HG03095 (cell line): ENCODE measurements at regions not wholly inside any gene's neighbourhood (a gene's known extent, or its start where the extent isn't known, plus 50 kb on each side); places are given as distances from the start of the nearest gene placed in this dataset.

Experiments used
- ATAC-seq: cut with Tn5 transposase; IDR thresholded peaks from one replicate; pipeline ENCODE4 v1.9.1; 2021; ENCODE audit warnings: moderate library complexity; ENCODE audit not compliant: unreplicated experiment

DNA sequence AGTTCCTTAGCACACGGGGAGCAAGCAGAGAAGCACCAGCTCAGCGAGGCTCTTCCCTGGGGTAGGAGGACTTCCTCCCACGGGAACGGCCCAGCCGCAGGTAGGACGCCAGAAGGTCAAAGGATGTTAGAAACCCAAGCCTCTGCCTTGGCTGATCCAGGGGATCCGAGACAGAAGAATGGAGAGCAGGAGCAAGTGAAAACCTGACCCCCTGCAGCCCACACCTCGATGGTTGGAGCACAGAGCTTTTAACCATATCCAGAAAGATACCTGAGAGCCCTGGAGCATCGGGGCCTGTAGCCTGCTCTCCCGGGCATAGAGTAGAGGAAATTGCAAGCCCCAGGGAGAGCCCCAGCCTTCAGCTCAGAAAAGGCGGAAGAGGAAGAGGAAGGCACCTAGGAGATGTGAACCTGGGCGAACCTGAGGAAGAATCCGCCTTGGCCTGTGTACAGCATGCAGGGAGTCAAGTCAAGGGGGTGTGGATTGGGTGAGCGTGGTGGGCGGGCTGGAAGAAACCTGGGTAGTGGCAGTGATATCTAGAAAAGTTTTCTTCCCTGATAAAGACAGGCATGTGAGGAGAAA lies 76.3 kb downstream of the PSMG1 start:
- ATAC-seq = no peak

DNA sequence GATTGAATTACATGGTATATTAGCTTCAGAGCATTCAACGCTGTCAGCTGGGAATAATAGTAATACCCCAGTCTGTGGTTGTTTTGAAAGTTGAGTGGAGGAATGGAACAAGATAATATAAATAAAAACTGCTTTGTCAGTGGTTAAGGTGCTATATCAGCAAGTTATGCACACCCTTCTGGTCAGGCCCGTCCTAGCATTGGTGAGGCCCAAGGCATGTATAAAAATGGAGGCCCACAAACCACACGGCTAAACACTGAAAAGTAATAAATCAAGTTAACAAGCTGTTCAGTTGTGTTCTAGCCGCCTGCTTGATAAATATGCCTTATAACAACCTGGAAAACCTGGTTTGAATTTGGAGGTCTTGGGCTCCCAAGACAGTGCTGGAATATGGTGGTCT lies 77.4 kb downstream of the PSMG1 start:
- ATAC-seq = no peak

DNA sequence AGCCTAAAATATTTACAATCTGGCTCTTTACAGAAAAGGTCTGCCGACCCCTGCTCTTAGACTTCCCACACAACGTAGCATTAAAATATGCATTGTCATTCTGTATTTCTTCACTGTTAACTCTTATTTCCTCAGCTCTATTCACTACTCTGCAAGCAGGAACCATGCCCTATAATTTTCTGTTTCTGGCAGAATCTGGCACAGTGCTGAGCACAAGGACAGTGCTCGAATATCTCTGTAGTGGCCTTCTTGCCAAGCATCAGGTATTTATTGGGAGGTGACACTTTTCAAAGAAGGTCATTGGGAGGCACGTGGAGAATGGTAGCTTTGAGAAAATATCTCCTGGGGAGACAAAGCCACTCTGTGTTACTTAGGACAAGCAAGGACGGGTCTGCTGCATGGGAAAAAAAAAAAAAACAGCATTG lies 77.9 kb downstream of the PSMG1 start:
- no peak for ATAC-seq

DNA sequence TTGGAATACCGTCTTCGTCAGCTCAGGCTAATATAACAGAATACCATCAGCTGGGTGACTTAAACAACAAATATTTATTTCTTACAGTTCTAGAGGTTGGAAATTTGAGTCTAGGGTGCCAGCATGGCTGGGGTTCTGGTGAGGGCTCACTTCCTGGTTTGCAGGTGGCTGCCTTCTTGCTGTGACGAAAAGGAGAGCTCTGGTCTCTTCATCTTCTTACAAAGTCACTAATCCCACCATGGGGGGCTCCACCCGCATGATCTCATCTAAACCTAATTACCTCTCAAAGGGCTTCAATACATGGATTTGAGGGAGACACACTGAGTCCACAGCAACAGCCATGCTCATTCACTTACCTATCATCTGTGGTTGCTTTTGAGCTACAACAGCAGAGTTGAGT lies 78.3 kb downstream of the PSMG1 start:
- no peak for ATAC-seq

DNA sequence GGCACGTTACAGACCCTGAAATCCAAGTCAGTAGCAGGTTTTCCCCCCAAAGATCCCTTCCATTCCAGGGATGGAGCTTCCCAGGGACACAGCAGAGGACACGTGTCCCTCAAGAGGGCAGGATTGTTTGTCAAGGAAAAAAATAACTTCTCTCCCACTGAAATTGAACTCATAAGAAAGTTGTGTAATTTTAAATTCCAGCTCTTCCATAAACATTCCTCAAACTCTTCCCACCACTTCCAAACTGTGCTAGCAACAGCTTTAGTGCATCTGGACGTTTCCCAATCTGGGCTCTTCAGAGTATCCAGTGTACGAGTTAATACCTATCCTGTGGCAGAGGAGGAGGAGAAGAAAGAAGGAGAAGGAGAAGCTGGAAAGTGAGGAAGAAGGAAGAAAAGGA lies 79.6 kb downstream of the PSMG1 start:
- ATAC-seq = no peak

DNA sequence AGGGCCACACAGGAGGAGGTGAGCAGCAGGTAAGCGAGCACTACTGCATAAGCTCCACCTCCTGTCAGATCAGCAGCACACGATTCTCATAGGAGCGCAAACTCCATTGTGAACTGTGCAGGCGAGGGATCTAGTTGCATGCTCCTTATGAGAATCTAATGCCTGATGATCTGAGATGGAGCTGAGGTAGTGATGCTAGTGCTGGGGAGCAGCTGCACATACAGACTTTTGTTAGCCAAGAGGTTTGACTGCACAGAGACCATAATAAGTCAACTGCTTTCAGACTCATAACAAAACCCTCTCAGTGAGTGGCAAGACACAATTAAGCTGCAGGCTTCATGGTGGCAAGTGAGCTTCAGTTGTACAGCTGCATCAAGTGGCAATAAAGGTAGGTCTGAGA lies 83.4 kb downstream of the PSMG1 start:
- no peak for ATAC-seq

DNA sequence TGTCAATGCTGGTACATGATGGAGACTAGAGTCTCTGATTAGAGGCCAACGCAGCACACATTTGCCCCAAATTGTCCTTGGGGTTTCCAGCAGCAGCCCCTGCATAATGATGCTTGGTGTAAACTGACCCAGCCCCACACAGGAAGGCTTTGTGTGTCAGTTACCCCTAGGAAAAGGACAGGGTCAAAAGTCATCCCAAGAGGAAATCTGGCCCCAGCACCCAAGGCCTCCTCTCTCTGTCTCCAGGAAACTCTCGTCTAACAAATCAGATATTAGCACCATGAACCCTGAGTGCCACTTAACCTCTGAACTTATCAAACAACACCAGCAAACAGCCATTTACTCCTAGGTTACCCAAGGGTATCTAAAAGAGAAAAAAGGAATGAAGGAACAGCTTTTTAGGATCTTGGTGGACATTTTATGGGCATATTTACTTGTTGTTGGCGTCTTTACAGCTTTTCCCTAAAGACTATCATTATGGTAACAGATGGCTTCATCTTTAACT lies 84.5 kb downstream of the PSMG1 start:
- ATAC-seq = no peak

DNA sequence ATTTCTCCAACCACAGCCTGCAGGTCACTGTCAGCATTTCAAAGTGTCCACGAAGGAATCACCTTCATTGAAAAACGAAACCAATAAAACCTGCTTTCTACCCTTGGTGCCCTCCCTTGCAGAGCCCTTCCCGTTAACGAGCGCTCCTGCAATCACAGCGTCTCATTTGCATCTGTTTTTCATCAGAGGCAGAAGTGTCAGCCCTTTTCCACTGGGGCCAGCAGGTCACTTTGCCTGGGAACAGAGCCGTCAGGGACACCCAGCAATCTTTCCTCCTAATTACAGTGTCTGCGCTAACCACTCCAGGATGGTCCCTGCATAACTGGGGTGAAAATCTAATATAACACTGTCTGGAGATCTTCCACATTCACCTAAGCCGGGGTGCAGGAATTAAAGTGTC lies 85.3 kb downstream of the PSMG1 start:
- ATAC-seq = no peak

DNA sequence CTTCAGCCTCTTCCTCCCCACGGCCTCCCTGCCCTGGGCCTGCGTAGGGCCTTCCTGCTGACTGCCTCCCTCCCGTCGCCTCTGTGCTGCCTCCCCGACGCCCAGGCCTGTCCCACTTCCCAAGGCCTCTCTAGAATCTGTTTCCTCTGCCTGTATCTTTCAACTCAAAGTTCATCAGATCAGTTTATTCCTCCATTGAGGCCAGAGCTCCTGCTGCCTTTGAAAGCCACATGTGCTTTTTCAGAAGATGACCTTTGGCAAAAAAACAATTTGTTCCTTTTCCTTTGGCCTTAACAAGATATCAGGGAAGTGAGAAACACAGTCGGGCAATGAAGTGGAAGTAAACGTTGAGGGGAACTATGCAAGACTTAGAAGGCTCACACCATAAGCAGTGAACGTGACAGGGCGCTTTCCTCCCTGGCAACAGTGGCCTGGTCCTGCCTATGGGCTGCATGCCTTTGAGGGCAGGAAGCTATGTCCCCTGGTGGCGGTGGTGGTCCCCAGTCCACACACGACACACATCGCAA lies 85.9 kb downstream of the PSMG1 start:
- ATAC-seq = no peak

DNA sequence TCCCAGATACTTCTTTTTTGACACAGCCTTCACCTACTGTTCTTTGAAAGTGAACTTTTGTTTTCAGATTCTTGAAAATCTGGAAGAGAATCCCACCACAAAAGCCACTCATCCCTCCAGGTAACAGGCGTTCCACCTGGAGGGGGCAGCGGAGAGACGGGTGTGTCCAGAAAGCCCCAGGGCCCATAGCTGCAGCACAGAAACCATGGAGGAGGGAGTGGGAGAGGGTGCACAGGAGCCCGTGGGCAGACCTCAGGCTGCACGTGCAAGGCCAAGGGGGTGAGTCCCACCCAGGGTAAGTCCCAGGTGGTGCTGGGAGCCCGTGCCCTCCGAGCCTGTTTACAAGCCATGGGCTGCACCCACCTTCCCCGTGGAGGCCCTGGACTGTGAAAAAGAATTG lies 86.5 kb downstream of the PSMG1 start:
- no peak for ATAC-seq

DNA sequence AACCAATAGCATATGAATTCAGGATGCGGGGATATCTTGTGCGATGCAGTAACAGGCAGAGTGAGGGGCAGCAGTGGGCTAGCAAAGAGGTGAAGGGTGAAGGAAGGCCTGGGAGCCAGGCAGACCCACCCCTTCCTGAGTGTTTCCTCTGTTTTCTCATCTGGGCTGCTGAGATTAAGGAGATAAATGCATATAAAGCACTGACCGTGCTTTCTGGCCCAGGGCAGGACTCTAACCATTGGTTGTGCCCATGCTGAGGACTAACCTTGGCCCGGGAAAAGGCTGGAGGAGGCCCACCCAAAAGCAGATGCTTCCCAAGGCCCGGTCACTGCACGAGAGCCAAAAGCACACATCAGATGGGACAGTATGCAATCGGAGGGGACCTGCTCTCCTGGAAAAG lies 87.6 kb downstream of the PSMG1 start:
- no peak for ATAC-seq

DNA sequence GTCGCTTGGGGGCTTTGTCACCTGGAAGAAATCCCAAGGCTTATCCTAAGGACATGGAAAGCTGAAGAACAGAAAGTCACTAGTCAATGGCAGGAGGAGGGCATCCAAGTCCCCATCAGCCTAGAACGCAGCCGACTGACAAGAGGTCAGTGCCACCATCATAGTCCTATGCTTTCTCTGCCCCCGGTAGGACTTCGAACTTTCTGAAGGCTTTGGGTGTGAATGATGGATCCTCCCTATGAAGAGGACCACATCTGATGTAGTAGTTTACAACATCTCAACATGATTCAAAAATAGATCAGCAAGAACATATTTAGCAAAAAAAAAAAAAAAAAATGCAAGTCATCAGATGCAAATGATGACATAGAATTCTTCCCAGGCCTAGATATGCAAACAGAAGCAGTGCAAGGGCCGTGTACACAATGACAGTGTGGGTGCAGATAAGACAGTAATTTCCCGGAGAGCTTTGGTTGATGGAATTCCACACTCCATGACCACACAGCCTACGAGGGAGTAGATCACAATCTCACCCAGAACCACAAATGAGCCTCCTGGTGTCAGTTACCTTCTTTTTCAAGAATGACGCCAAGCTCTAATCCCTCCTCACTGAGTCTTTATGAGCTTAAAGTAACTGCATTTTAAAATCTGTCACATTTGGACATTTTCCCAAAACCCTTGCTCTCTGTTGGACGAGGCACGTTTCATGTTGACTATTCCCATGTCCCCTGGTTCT lies 88.2 kb downstream of the PSMG1 start:
- no peak for ATAC-seq

DNA sequence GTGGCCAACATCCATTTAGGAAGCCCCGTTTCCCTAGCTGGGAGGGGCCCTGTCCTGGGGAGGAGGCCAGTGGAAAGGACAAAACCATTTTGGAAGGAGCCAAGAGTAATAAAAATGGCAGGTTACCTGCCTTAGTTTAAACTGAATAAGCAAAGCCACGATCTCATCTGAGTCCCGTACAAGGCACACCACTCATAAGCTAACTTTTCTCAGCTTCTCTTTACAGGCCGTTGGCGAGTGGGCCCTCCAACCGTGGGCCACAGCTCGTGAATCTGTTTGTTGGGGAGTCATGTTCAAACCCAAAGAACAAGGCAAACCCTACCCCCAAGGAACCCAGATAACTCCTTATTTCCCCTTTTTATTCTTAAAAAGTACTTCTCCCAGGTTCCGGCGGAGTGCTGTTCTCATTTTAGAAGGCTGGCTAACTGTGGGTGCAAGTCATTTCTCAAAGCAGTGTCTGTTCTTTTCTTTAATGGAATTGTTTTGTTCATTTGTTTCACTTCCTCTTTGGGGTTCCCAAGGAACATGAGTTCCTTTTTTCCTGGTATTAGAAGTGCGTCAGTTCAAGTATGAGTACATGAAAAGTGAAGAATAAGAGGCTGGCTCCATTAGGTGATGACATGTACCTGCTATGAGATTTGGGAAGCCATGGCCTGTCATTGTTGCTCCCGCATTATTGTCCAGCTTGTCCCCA lies 89.0 kb downstream of the PSMG1 start:
- no peak for ATAC-seq

DNA sequence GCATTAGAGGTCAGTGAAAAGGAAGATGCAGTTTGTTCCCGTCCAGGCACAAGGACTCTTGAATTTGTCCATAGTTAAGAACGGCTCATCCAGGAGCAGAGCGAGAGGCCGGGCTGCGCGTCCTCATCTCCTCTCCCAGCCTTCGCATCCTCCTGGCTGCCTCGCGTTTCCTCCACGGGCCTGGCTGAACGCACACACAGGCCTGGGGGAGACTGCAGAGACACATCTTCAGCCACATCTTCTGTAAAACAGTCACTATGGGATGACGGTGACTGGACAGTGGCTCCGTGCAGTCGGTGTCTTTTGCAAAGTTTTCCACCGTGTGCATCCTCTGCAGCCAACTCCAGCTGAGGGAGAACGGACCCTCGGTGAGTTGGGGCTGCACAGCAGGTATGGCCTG lies 89.7 kb downstream of the PSMG1 start:
- ATAC-seq = no peak

DNA sequence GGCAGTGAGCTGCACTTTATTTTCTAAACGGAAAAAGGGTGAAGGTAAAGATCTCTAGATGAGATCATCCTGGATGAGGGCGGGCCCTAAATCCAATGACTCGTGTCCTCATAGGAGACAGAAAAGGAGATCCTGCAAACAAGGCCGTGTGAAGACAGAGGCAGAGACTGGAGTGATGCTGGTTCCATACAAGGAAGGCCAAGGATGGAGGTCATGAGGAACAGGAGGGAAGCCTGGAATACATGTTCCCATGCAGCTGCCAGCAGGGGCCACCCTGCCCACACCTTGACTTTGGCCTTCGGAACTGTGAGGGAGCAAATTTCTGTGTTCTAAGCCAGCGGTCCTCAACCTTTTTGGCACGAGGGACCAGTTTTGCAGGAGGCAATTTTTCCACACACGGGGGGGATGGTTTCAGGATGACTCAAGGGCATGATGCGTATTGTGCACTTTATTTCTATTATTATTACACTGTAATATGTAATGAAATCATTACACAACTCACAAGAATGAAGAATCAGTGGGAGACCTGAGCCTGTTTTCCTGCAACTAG lies 94.3 kb downstream of the PSMG1 start:
- ATAC-seq = no peak

DNA sequence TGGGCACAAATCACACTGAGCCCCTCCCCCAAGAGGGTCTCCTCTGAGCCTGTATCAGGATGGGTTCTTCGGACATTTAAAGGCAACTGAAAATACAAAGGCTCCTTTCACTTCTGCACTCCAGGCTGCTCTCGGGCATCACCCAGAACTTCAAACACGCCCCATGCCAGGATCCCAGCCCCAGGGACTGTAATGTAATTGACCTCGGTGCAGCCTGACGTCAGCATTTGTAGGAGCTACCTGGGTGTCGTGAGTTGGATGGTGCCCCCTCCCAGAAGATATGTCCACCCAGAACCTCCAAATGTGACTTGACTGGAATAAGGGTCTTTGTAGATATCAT lies 95.2 kb downstream of the PSMG1 start:
- ATAC-seq = no peak

DNA sequence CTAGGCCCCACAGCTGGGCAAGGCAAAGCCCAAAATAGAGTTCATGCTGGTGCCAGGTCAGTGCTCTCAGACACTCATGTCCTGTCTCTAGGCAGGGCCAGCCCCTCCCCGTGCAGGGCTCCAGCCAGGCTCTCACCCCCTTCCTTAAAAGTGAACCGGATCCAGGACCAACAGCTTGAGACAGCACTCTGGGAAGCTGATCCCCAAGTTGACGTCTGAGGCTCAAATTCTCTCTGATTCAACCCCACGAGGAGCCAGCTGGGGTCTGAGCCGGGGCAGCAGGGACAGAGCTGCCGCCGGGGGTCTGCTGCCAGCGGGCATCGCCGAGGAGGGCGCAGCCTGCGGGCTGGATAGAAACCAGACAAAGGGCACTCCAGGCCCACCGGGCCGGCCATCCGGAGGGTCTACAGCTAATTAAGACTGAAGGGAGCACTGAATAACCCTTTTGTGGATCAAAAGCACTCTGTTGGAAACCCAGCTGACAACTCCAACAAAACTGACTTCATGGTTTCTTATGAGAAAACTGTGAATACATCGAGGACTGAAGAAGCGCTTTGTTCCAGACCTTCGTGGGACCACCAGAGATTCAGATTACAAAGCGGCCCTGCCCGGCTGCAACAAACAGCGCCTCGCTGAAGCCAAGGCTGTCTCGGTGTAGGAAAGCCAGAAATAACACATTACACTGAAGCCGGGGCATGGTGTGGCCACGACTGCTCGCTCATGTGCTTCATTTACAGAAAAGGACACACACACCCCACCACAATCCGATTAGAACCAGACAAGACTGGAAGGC lies 95.8 kb downstream of the PSMG1 start:
- no peak for ATAC-seq

DNA sequence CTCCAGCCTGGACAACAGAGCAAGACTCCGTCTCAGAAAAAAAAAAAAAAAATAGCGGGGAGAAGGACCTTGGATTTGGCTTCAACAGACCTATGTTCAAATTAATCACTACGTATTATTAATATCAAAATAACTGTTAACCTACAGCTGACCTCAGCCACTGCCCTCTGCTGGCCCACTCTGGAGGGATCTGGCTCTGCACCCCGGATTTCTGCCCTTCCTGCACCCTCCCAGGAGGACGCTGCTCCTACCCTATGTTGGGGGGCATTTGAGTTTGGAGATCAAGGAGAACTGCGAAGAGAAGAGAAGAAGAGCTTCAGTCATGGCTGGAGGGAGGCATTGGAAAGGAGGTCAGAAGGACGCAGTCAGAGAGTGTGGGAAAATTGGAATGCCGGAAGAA lies 96.7 kb downstream of the PSMG1 start:
- ATAC-seq = no peak

DNA sequence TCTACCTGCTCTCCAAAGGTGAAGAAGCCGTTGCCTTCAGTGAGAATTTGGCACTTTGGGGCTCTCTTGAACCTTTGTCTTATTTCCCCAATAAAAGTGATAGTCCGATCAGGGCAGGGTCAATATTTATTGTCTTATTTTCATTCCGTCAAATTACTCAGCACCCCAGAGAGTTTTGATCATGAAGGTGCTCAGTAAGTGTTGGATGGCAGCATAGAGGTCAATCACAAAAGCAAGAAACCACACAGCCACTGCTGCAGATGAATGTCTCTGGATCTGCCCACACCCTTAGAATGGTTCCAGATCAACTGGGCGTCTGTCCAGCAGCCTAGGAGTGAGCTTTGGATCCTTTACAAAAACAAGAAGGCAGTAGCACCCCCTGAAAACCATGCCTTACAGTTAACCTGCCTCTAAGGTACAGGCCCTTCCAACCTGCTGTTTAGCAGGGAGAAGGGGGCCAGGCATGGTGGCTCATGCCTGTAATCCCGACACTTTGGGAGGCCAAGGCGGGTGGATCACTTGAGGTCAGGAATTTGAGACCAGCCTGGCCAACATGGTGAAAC lies 97.3 kb downstream of the PSMG1 start:
- ATAC-seq = no peak

DNA sequence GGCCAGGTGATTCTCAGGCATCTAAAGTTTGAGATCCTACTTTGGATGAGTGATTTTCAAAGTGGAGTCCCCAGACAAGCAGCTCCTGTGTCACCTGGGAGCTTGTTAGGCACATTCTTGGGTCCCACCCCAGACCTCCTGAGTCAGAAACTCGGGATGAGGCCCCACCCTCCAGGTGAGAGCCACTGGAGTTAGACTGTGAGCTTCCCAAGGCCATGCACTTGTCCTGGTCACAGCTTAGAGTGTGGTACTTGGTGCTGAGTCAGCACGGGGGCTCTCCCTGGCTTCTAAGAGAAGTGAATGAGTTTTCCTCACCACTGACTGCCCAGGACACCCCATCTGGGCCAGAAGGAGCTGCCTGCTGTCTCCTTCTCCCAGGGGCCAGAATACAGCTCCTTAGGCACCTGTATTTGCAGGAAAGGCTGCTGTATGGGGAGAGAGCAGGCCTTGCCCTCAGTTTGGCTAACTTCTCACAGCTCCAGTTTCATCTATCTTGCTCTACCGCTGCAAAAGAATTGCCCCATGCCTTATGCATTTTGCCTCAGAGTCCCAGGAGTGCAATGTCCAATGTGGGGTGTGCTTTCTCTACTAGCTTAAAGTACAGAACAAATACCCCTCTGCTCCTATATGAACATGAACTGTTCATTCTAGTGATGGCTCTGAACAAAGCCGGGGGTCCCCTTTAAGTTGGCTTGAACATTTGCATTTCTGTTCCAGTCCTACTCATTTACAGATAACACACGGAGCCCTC lies 98.1 kb downstream of the PSMG1 start:
- no peak for ATAC-seq
